ENCODE measurements at regions not wholly inside any gene's neighbourhood (a gene's known extent, or its start where the extent isn't known, plus 50 kb on each side); places are given as distances from the start of the nearest gene placed in this dataset.

DNA sequence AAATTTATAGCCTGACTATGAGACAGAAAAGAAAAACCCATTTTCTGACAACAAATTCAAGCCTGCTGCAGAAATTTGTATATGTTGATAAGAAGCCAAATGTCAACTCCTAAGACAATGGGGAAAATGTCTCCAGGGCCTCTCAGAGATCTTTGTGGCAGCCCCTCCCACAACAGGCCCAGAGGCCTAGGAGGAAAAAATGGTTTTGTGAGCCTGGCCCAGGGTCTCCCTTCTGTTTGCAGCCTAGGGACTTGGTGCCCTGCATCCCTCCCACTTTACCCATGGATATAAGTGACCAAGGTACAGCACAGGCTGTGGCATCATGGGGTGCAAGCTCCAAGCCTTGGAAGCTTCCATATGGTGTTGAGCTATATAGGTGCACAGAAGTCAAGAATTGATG lies 740.2 kb downstream of the SEMA5A start:
- H3K36me3 Mint-ChIP-seq (ENCODE audit: low read depth) = no peaks in the 10 kb centered on the region
- ATAC-seq (replicated peaks) = no peak
- H3K4me1 Mint-ChIP-seq = no peaks in the 10 kb centered on the region
- no peak overlapping the region for H3K4me3 Mint-ChIP-seq
- H3K9me3 Mint-ChIP-seq = peaks cover 28% of the 10 kb centered on the region
- no peak overlapping the region for H3K27ac Mint-ChIP-seq
- H3K27me3 Mint-ChIP-seq = no peaks in the 10 kb centered on the region

DNA sequence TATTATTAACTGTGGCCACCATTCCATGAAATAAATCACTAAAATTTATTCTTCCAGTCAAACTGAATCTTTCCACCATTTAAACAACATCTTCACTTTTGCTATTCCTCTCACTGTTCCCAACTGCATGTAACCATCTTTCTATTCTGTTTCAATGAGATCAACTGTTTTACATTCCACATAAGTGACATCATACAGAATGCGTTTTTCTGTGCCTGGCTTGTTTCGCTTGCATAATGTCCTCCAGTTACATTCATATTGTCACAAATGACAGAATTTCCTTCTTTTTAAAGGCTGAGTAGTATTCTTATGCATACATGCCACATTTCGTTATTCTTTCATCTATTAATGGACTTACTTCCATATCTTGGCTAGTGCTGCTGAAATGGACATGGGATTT lies 738.2 kb downstream of the SEMA5A start:
- Mint-ChIP-seq H3K4me3 (no peak overlapping the region), H3K27me3 (no peaks in the 10 kb centered on the region), H3K4me1 (no peaks in the 10 kb centered on the region), H3K36me3 (ENCODE audit: low read depth) (no peaks in the 10 kb centered on the region), H3K9me3 (peaks cover 25% of the 10 kb centered on the region), H3K27ac (no peak overlapping the region)
- no peak for ATAC-seq (replicated peaks)

DNA sequence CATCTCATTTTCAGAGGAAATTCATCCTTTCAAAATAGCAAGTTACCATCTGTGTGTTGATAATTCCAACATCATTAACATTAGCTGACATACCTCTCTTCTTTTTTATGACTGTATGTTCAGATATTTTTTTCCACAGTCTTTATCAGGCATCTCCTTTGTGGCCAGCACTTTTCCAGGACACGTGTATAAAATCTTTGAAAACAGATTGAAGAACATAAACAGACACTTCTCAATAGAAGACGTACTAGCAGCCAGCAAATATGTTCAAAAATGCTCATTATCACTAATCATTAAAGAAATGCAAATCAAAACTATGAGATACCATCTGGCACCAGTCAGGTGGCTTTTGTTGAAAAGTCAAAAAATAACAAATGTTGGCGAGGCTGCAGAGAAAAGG lies 734.3 kb downstream of the SEMA5A start:
- peaks cover 16% of the 10 kb centered on the region for H3K9me3 Mint-ChIP-seq
- H3K4me1 Mint-ChIP-seq = no peaks in the 10 kb centered on the region
- no peaks in the 10 kb centered on the region for H3K27me3 Mint-ChIP-seq
- H3K27ac Mint-ChIP-seq = no peak overlapping the region
- no peak for ATAC-seq (replicated peaks)
- no peak overlapping the region for H3K4me3 Mint-ChIP-seq
- no peaks in the 10 kb centered on the region for H3K36me3 Mint-ChIP-seq (ENCODE audit: low read depth)

DNA sequence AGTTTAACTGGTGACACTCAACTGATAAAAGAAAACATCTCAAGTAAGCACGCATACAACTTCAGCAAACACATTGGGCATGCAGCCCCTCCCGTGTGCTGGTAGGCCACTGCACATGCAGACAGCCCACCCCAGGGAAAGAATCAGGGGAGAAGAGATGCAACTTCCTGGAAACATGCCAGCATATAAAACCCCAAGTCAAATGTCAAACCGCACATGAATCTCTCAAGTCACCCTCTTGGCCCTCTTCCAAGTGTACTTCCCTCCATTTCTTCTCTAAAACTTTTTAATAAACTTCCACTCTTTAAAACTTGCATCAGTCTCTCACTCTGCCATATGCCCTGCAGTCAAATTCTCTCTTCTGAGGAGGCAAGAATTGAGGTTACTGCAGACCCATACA lies 732.7 kb downstream of the SEMA5A start:
- Mint-ChIP-seq H3K36me3 (ENCODE audit: low read depth) (no peaks in the 10 kb centered on the region), H3K27me3 (no peaks in the 10 kb centered on the region), H3K27ac (no peak overlapping the region), H3K9me3 (peaks cover 10% of the 10 kb centered on the region), H3K4me3 (no peak overlapping the region), H3K4me1 (no peaks in the 10 kb centered on the region)
- no peak for ATAC-seq (replicated peaks)

DNA sequence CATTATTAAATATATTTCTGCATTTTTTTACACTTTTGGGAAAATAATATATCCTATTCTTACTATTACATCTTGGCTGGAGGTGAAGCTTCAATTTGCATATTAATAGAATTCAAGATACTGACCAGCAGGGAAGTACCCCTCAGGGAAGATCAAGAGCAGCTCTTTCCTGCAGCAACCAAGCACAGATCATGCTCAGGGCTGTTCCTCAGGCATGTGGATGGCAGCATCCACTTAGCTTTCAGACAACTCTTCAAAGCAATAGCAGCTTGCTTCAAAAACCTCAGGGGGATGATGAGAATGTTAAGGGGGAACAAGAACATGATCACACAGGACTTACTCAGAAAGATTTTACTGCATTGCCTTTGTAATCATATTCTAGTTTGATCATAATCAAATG lies 731.8 kb downstream of the SEMA5A start:
- Mint-ChIP-seq H3K4me3 (no peak overlapping the region), H3K27me3 (no peaks in the 10 kb centered on the region), H3K27ac (no peak overlapping the region), H3K36me3 (ENCODE audit: low read depth) (no peaks in the 10 kb centered on the region), H3K9me3 (peaks cover 10% of the 10 kb centered on the region), H3K4me1 (no peaks in the 10 kb centered on the region)
- ATAC-seq (replicated peaks) = no peak

DNA sequence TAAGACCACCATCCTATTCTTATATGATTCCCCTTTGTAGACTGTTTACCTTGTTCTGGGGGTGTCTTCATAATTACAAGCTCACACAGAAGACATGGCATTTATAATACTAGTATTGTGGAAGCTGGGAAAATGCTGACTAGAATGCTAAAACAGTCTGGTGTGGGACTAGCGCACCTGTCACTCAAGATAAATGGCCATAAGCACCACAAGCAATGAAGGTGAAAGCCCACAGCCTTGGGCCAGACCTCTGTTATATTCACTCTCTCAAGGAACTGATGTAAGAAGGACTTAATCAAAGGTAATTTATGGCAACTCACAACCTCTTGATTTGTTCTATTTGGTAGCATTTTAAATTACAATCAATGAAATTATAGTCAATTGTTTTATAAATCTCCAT lies 721.5 kb downstream of the SEMA5A start:
- Mint-ChIP-seq H3K36me3 (ENCODE audit: low read depth) (no peaks in the 10 kb centered on the region), H3K4me3 (no peak overlapping the region), H3K27me3 (no peaks in the 10 kb centered on the region), H3K4me1 (no peaks in the 10 kb centered on the region), H3K27ac (no peak overlapping the region), H3K9me3 (peaks cover 11% of the 10 kb centered on the region)
- ATAC-seq (replicated peaks) = no peak

DNA sequence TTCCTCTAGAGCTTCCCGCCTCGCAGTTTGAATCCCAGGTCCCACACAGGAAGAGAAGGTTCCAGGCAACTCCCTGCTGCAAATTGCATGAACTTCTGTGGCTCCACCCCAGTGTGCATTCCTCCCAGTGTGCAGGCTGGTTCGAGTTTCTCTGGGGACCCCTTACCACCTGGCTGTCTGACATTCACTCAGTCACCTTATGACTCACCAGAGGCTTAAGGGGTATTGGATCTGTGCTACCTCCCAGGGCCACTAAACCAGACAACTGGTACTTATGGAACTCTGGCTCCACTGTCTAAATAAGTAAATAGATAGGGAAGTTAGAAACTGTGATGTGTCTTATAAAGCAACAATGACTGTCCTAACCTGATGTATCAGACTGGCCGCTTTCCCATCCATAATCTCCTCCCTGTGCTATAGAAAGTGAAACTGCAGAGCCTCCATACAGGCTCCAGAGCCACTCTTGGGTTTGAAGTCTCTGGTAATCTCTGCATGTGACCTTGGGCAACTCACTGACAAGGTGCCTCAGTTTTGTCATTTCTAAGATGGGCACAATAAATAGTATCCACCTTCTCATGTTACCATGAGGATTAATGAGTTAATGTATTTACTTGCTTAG lies 720.6 kb downstream of the SEMA5A start:
- Mint-ChIP-seq H3K4me3 (no peak overlapping the region), H3K4me1 (no peaks in the 10 kb centered on the region), H3K27ac (no peak overlapping the region), H3K9me3 (peaks cover 11% of the 10 kb centered on the region), H3K36me3 (ENCODE audit: low read depth) (no peaks in the 10 kb centered on the region), H3K27me3 (no peaks in the 10 kb centered on the region)
- ATAC-seq (replicated peaks) = no peak

DNA sequence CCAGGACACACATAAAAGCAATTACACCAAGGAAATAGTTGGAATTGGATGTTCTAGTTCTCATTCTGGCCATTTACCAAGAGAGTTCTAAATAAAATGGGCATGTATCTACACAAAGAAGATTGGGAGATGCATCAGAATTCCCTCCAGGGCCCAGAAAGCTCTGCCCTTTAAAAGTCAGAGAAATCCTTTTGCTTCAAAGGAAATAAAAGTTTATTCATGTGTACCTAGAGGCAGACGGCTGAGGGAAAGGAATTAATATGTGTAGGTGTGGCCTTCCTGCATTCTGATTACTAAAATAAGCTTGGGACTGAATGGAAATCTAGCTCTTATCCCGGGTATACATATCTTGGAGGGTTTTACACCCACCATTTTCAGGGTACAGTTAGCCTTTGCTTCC lies 719.4 kb downstream of the SEMA5A start:
- peaks cover 7% of the 10 kb centered on the region for H3K9me3 Mint-ChIP-seq
- ATAC-seq (replicated peaks) = no peak
- no peak overlapping the region for H3K4me3 Mint-ChIP-seq
- H3K36me3 Mint-ChIP-seq (ENCODE audit: low read depth) = no peaks in the 10 kb centered on the region
- H3K27ac Mint-ChIP-seq = no peak overlapping the region
- no peaks in the 10 kb centered on the region for H3K4me1 Mint-ChIP-seq
- H3K27me3 Mint-ChIP-seq = no peaks in the 10 kb centered on the region

DNA sequence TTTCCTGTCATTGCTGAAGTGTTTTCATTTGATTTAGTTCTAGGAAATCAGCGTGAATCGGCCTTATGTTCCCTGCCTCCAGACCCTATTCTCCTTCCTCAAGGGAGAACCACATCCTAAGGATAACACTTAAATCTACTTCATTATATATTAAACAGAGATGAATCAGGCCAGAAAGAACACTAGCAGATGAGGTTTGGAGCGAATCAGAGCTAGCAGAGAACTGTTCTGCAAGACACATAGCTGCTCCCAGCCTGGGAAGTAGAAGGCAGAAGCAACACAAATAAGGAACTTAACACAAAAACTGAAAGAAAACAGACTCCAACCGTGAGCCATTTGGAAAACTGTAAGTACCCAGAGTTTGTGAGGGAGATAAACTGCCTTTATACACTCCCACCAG lies 718.2 kb downstream of the SEMA5A start:
- Mint-ChIP-seq H3K4me1 (no peaks in the 10 kb centered on the region), H3K27ac (no peak overlapping the region), H3K27me3 (no peaks in the 10 kb centered on the region), H3K36me3 (ENCODE audit: low read depth) (no peaks in the 10 kb centered on the region), H3K9me3 (no peaks in the 10 kb centered on the region), H3K4me3 (no peak overlapping the region)
- no peak for ATAC-seq (replicated peaks)

DNA sequence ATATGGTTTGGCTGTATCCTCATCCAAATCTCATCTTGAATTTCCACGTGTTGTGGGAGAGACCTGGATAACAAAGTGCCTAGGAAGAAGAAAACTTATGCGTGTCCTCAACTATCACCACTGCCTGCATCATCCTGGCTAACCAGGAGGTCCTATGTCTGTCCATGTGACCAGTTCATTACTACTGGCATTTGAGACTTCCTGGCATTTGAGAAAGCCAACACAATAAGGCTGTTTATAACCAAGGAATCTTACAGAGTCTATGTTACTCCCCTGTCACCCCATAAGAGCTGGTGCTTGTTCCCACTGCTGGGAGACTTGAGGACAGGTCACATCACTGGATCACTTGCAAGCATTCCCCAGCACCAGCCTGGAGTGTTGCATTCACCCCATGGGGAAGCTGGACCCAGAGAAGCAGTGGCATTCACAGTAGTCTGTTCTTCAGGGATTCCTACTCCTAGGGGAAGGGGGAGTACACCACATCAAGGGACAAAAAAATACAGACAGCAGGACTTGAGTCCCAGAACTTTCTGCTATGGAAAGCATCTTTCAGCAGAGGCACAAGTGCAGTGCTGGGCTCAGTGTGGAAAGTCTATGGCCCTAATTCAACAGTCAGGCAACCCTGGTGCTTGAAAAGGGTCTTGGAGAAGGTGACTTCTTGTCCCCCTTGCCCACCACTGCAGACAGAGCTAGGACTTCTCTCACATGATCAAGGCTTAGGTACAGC lies 717.1 kb downstream of the SEMA5A start:
- no peaks in the 10 kb centered on the region for H3K4me1 Mint-ChIP-seq
- no peaks in the 10 kb centered on the region for H3K9me3 Mint-ChIP-seq
- no peaks in the 10 kb centered on the region for H3K36me3 Mint-ChIP-seq (ENCODE audit: low read depth)
- no peaks in the 10 kb centered on the region for H3K27me3 Mint-ChIP-seq
- H3K27ac Mint-ChIP-seq = no peak overlapping the region
- ATAC-seq (replicated peaks) = no peak
- H3K4me3 Mint-ChIP-seq = no peak overlapping the region

DNA sequence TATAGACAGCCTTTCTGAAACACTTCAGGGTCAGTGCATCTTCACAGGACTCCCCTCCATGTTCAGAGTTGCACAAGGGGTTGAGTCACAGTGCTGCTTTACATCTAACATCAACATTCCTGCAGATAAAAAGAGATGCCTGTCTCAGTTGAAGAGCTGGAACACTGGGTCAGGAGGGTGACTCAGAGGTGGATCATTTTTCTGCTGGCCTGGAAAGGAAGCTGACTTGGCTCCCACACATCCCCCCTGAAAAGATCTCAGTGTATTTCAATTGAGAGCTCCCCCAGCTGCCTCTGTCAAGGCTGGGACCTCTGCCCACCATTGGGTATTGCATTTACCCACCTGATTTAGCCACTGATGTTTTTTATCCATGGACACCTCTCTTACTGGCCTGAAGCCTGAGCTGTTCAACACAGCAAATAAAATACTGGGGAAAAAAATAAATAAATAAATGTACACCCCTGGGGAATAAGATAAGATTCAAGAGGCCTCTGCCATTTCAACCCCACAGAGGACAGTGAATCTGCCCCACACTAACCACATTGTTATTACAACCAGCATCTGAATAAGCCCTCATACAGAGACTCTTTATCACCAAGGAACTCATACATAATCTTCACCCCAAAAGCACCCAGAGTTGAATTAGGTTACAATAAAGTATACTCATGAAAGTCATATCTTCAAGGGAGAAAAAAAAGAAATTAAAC lies 716.4 kb downstream of the SEMA5A start:
- H3K9me3 Mint-ChIP-seq = no peaks in the 10 kb centered on the region

DNA sequence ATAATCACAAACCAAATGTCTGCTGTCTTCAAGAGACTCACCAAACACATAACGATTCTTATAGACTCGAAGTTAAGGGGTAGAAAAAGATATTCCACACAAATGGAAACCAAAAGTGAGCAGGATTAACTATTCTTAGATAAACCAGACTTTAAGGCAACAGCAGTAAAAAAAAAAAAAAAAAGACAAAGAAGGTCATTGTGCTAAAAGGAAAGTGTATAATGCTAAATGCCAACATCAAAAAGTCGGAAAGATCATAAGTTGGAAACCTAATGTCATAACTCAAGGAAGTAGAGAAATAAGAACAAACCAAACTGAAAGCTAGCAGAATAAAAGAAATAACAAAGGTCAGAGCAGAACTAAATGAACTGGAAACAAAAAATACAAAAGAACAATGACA lies 714.6 kb downstream of the SEMA5A start:
- H3K4me1 Mint-ChIP-seq = no peaks in the 10 kb centered on the region
- no peak overlapping the region for H3K27ac Mint-ChIP-seq
- H3K9me3 Mint-ChIP-seq = no peaks in the 10 kb centered on the region

More for the DNA sequence above, 716.4 kb downstream of the SEMA5A start:
- ATAC-seq (replicated peaks) = no peak
- H3K4me1 Mint-ChIP-seq = no peaks in the 10 kb centered on the region
- H3K36me3 Mint-ChIP-seq (ENCODE audit: low read depth) = no peaks in the 10 kb centered on the region
- no peak overlapping the region for H3K27ac Mint-ChIP-seq
- no peak overlapping the region for H3K4me3 Mint-ChIP-seq
- no peaks in the 10 kb centered on the region for H3K27me3 Mint-ChIP-seq

DNA sequence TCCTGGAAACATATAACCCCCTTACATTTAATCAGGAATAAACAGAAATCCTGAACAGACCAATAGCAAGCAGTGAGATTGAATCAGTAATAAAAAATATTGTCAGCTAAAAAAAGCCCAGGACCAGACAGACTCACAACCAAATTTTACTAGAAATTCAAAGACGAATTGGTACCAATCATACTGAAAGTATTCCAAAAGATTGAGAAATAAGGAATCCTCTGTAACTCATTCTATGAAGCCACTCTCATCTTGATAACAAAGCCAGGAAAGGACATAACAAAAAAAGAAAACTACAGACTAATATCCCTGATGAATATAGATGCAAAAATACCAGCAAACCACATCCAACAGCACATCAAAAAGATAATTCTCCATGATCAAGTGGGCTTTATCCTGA lies 714.0 kb downstream of the SEMA5A start:
- Mint-ChIP-seq H3K36me3 (ENCODE audit: low read depth) (no peaks in the 10 kb centered on the region), H3K4me1 (no peaks in the 10 kb centered on the region), H3K4me3 (no peak overlapping the region), H3K9me3 (no peaks in the 10 kb centered on the region), H3K27me3 (no peaks in the 10 kb centered on the region), H3K27ac (no peak overlapping the region)
- no peak for ATAC-seq (replicated peaks)

More for the DNA sequence above, 714.6 kb downstream of the SEMA5A start:
- ATAC-seq (replicated peaks) = no peak
- H3K4me3 Mint-ChIP-seq = no peak overlapping the region
- no peaks in the 10 kb centered on the region for H3K36me3 Mint-ChIP-seq (ENCODE audit: low read depth)
- H3K27me3 Mint-ChIP-seq = no peaks in the 10 kb centered on the region

DNA sequence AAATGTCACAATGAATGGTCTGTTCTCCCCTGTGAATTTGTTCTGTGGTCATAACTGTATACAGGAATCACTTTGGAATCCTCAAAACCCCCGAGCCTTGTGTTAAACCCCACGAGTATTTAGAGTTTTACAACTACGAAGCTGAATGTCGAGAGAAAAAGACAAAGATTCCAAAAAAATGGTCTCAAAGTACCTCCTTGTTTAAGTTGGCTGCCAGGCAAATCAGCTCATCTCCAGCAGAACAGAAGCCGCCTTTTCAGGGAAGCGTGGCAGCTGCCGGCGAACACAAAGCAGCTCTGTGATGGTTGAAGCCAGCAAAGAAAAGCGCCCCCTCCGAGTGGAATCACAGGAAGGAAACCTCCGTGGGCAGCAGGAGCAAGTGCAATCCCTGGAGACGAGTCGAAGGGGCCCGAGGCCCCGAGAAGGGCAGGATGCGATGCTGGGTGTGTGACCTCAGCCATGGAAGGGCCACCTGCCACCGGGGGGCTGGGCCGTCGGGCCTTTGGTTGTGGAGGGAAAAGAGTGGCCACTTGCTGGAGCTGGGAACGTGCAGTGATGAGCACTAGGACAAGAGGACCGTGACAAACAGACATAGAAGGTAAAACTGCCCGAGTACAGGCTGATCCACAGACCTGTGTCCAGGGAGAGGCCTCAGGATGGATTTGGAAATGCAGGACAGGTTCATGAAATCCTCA lies 706.4 kb downstream of the SEMA5A start:
- Mint-ChIP-seq H3K9me3 (peaks cover 9% of the 10 kb centered on the region), H3K4me3 (no peak overlapping the region), H3K36me3 (ENCODE audit: low read depth) (no peaks in the 10 kb centered on the region), H3K27me3 (no peaks in the 10 kb centered on the region), H3K4me1 (no peaks in the 10 kb centered on the region), H3K27ac (no peak overlapping the region)
- ATAC-seq (replicated peaks) = no peak

DNA sequence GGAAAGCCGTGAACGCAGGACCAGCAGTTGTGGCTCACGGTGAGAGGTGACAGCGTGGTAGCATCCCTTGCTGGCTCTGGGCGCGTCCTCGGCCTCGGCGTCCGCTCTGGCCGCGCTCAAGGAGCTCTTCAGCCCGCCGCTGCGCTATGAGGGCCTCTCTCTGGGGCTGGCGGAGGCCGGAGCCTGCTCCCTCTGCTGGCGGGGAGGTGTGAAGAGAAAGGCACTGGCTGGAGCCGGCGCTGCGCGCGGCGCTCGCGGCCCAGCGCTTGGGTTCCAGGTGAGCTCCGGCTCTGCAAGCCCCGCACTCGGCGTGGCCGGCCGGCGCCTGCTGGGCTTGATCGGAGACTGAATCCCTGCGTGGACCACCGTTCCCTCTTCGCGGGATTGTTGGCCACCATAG lies 705.6 kb downstream of the SEMA5A start:
- H3K36me3 Mint-ChIP-seq (ENCODE audit: low read depth) = no peaks in the 10 kb centered on the region
- peaks cover 11% of the 10 kb centered on the region for H3K9me3 Mint-ChIP-seq
- H3K27ac Mint-ChIP-seq = no peak overlapping the region
- no peaks in the 10 kb centered on the region for H3K27me3 Mint-ChIP-seq
- no peaks in the 10 kb centered on the region for H3K4me1 Mint-ChIP-seq
- no peak overlapping the region for H3K4me3 Mint-ChIP-seq
- no peak for ATAC-seq (replicated peaks)
